Fibroblast of lung (primary cell): ENCODE measurements at regions not wholly inside any gene's neighbourhood (a gene's known extent, or its start where the extent isn't known, plus 50 kb on each side); places are given as distances from the start of the nearest gene placed in this dataset.

Source experiments
- DNase-seq, 2 donors: peaks; one replicate each; pipeline versions ENCODE4 v3.0.0 to v3.0.0-alpha.2; 2010; ENCODE audit warnings: low read depth in 2 of 2
- H2AFZ ChIP-seq: 2 replicates; pipeline ENCODE4 v1.5.1; 2012; ENCODE audit warnings: low read length, control low read depth, inconsistent platforms
- H3K27ac ChIP-seq: 2 replicates; pipeline ENCODE4 v1.5.1; 2011; ENCODE audit warnings: low read length, control low read depth; ENCODE audit not compliant: insufficient read depth
- H3K27me3 ChIP-seq: 2 replicates; pipeline ENCODE4 v1.5.1; 2011; ENCODE audit warnings: mild to moderate bottlenecking, low read length; ENCODE audit not compliant: control insufficient read depth, insufficient read depth
- H3K36me3 ChIP-seq: 2 replicates; pipeline ENCODE4 v1.5.1; 2011; ENCODE audit warnings: low read length; ENCODE audit not compliant: control insufficient read depth, insufficient read depth
- H3K4me1 ChIP-seq: 2 replicates; pipeline ENCODE4 v1.5.1; 2011; ENCODE audit warnings: low read length; ENCODE audit not compliant: control insufficient read depth, insufficient read depth; ENCODE audit errors: extremely low read depth
- H3K4me2 ChIP-seq: 2 replicates; pipeline ENCODE4 v1.5.1; 2011; ENCODE audit warnings: low read length, control low read depth; ENCODE audit not compliant: insufficient read depth; ENCODE audit errors: extremely low read depth
- H3K4me3 ChIP-seq, 4 experiments: fragments of 200-600 bp in 1 of 4; sonication (generic) in 1 of 4; replicated peaks in 1 of 4; 2 replicates each; pipeline ENCODE4 v1.5.1; 2011 to 2016; ENCODE audit warnings: low read length in 4 of 4, low read depth in 3 of 4, mild to moderate bottlenecking in 3 of 4, control low read depth in 2 of 4, inconsistent platforms in 1 of 4, mixed read lengths in 1 of 4; ENCODE audit not compliant: insufficient read depth in 1 of 4; ENCODE audit errors: control extremely low read depth in 1 of 4
- H3K79me2 ChIP-seq: 2 replicates; pipeline ENCODE4 v1.5.1; 2012; ENCODE audit warnings: mild to moderate bottlenecking, low read length, inconsistent platforms; ENCODE audit not compliant: control insufficient read depth, insufficient read depth
- H3K9ac ChIP-seq: 2 replicates; pipeline ENCODE4 v1.5.1; 2011; ENCODE audit warnings: mild to moderate bottlenecking, low read length, control low read depth; ENCODE audit not compliant: insufficient read depth
- H3K9me3 ChIP-seq: 2 replicates; pipeline ENCODE4 v1.5.1; 2012; ENCODE audit warnings: low read depth, low read length; ENCODE audit not compliant: control insufficient read depth, insufficient read depth
- H4K20me1 ChIP-seq: 2 replicates; pipeline ENCODE4 v1.5.1; 2011; ENCODE audit warnings: low read length; ENCODE audit not compliant: control insufficient read depth, insufficient read depth; ENCODE audit errors: extremely low read depth
- CTCF ChIP-seq, 2 donors: IDR thresholded peaks in 1 of 2; conservative IDR thresholded peaks in 1 of 2; 1 replicate in 1 of 2; 2 replicates in 1 of 2; pipeline ENCODE4 v1.5.1; 2011 to 2012; ENCODE audit warnings: low read length in 2 of 2, control low read depth in 1 of 2, inconsistent platforms in 1 of 2, low read depth in 1 of 2, mild to moderate bottlenecking in 1 of 2
- EZH2 ChIP-seq: IDR thresholded peaks from 2 replicates; pipeline ENCODE4 v1.5.1; 2012; ENCODE audit warnings: low read length, control low read depth, mild to moderate bottlenecking; ENCODE audit errors: missing control alignments

GRCh38 chr5:121366515-121366914 lies 485.2 kb upstream of the FTMT start:
- no peaks in the 10 kb centered on the region for H4K20me1 ChIP-seq
- no peak overlapping the region for H3K4me3 ChIP-seq
- TF ChIP-seq CTCF (conservative IDR thresholded peaks at IDR 0.05 in 1 of 2, IDR thresholded peaks at IDR 0.05 in 1 of 2; ENCODE audit: low read depth in 1 of 2, low read length in 2 of 2), result no peak
- no peak for TF ChIP-seq EZH2
- H3K79me2 ChIP-seq, result no peaks in the 10 kb centered on the region
- H3K4me1 ChIP-seq, result no peaks in the 10 kb centered on the region
- H3K9ac ChIP-seq, result no peak overlapping the region
- no peak overlapping the region for H3K27ac ChIP-seq
- DNase-seq, result peak; percentile 62 to 81
- H3K9me3 ChIP-seq, result no peaks in the 10 kb centered on the region
- no peak overlapping the region for H3K4me2 ChIP-seq
- H3K36me3 ChIP-seq, result no peaks in the 10 kb centered on the region
- no peak overlapping the region for H2AFZ ChIP-seq
- H3K27me3 ChIP-seq, result no peaks in the 10 kb centered on the region

- no peak for TF ChIP-seq EZH2
- no peak for TF ChIP-seq CTCF (conservative IDR thresholded peaks at IDR 0.05 in 1 of 2, IDR thresholded peaks at IDR 0.05 in 1 of 2; ENCODE audit: low read depth in 1 of 2, low read length in 2 of 2)
- no peak overlapping the region for H2AFZ ChIP-seq
- no peaks in the 10 kb centered on the region for H3K9me3 ChIP-seq
These were observed 478.3 kb upstream of the FTMT start for GRCh38 chr5:121373371-121373770.

GRCh38 chr5:121377461-121377860 lies 474.2 kb upstream of the FTMT start:
- H3K79me2 ChIP-seq, result no peaks in the 10 kb centered on the region
- no peaks in the 10 kb centered on the region for H3K4me1 ChIP-seq
- no peaks in the 10 kb centered on the region for H3K36me3 ChIP-seq
- H3K27me3 ChIP-seq, result no peaks in the 10 kb centered on the region
- no peak overlapping the region for H3K4me3 ChIP-seq
- H2AFZ ChIP-seq, result no peak overlapping the region
- no peak for DNase-seq
- H4K20me1 ChIP-seq, result no peaks in the 10 kb centered on the region
- H3K9ac ChIP-seq, result no peak overlapping the region
- no peak overlapping the region for H3K27ac ChIP-seq
- TF ChIP-seq EZH2 (no peak), CTCF (conservative IDR thresholded peaks at IDR 0.05 in 1 of 2, IDR thresholded peaks at IDR 0.05 in 1 of 2; ENCODE audit: low read depth in 1 of 2, low read length in 2 of 2) (no peak)
- H3K4me2 ChIP-seq, result peak overlapping the region; percentile 13
- no peaks in the 10 kb centered on the region for H3K9me3 ChIP-seq

More at GRCh38 chr5:121373371-121373770, 478.3 kb upstream of the FTMT start:
- no peak for DNase-seq
- Histone ChIP-seq H3K79me2 (no peaks in the 10 kb centered on the region), H4K20me1 (no peaks in the 10 kb centered on the region), H3K27me3 (no peaks in the 10 kb centered on the region), H3K4me2 (no peak overlapping the region), H3K27ac (no peak overlapping the region), H3K9ac (no peak overlapping the region), H3K36me3 (no peaks in the 10 kb centered on the region), H3K4me1 (no peaks in the 10 kb centered on the region), H3K4me3 (no peak overlapping the region)
